Daoy (cell line): ENCODE measurements at regions not wholly inside any gene's neighbourhood (a gene's known extent, or its start where the extent isn't known, plus 50 kb on each side); places are given as distances from the start of the nearest gene placed in this dataset.
"Not testable (repeated sequence)": the region's sequence is repeated elsewhere in the genome, so short reads cannot be mapped to it uniquely, and the experiment has no call there.

Experiments used
- DNase-seq: peaks from one replicate; pipeline ENCODE4 v3.0.0-alpha.2; 2015; ENCODE audit warnings: low read depth

GRCh38 chr12:90829044-90829443 lies 125.9 kb downstream of the CCER1 start:
- DNase-seq, result no peak

GRCh38 chr12:90828621-90829020 lies 126.4 kb downstream of the CCER1 start:
- DNase-seq, result no peak

GRCh38 chr12:90827567-90827966 lies 127.4 kb downstream of the CCER1 start:
- DNase-seq, result no peak

- DNase-seq, result no peak
These were observed 128.9 kb downstream of the CCER1 start for GRCh38 chr12:90826036-90826435.

GRCh38 chr12:90823859-90824258 lies 131.1 kb downstream of the CCER1 start:
- no peak for DNase-seq

GRCh38 chr12:90819709-90820108 lies 135.3 kb downstream of the CCER1 start:
- DNase-seq, result no peak

GRCh38 chr12:90816353-90817089 lies 138.5 kb downstream of the CCER1 start:
- DNase-seq, result no peak

- no peak for DNase-seq
These were observed 145.0 kb downstream of the CCER1 start for GRCh38 chr12:90809940-90810339.

GRCh38 chr12:90808568-90808967 lies 146.4 kb downstream of the CCER1 start:
- DNase-seq, result no peak

GRCh38 chr12:90802727-90803126 lies 152.2 kb downstream of the CCER1 start:
- DNase-seq, result no peak

GRCh38 chr12:90801776-90802175 lies 153.2 kb downstream of the CCER1 start:
- DNase-seq, result no peak

- no peak for DNase-seq
These were observed 160.8 kb downstream of the CCER1 start for GRCh38 chr12:90794212-90794611.

GRCh38 chr12:90792718-90793117 lies 162.3 kb downstream of the CCER1 start:
- DNase-seq, result not testable (repeated sequence)

- no peak for DNase-seq
These were observed 163.5 kb downstream of the CCER1 start for GRCh38 chr12:90791445-90791844.

GRCh38 chr12:90790747-90791146 lies 164.2 kb downstream of the CCER1 start:
- no peak for DNase-seq

GRCh38 chr12:90773491-90773890 lies 181.5 kb downstream of the CCER1 start:
- DNase-seq, result no peak

- no peak for DNase-seq
These were observed 184.1 kb downstream of the CCER1 start for GRCh38 chr12:90770861-90771260.

GRCh38 chr12:90757957-90758356 lies 197.0 kb downstream of the CCER1 start:
- no peak for DNase-seq

- no peak for DNase-seq
These were observed 209.8 kb downstream of the CCER1 start for GRCh38 chr12:90745211-90745610.

- DNase-seq, result no peak
These were observed 213.4 kb downstream of the CCER1 start for GRCh38 chr12:90741611-90742010.

GRCh38 chr12:90729736-90730135 lies 225.2 kb downstream of the CCER1 start:
- no peak for DNase-seq

GRCh38 chr12:90712671-90713070 lies 242.3 kb downstream of the CCER1 start:
- no peak for DNase-seq

- DNase-seq, result no peak
These were observed 244.3 kb downstream of the CCER1 start for GRCh38 chr12:90710711-90711110.

- no peak for DNase-seq
These were observed 248.9 kb downstream of the CCER1 start for GRCh38 chr12:90706036-90706435.
